ENCODE measurements at regions not wholly inside any gene's neighbourhood (a gene's known extent, or its start where the extent isn't known, plus 50 kb on each side); places are given as distances from the start of the nearest gene placed in this dataset.
"Not testable (repeated sequence)": the region's sequence is repeated elsewhere in the genome, so short reads cannot be mapped to it uniquely, and the experiment has no call there.

GRCh38 chr10:28997734-28998133, 291.1 kb upstream of the LYZL1 start:
- peaks cover 1% of the 10 kb centered on the region for H3K36me3 Mint-ChIP-seq (ENCODE audit: insufficient read depth)
- H3K4me1 Mint-ChIP-seq (ENCODE audit: low read depth) = peaks cover 11% of the 10 kb centered on the region
- H3K4me3 Mint-ChIP-seq (ENCODE audit: low read depth) = no peak overlapping the region
- TF ChIP-seq CTCF (IDR thresholded peaks at IDR 0.05; ENCODE audit: unreplicated experiment) = no peak
- no peak for DNase-seq (ENCODE audit: low spot score, unreplicated experiment)
- H3K27me3 Mint-ChIP-seq = no peaks in the 10 kb centered on the region
- peak overlapping the region; percentile 59 for H3K27ac Mint-ChIP-seq
- H3K9me3 Mint-ChIP-seq (ENCODE audit: low read depth) = peaks cover 7% of the 10 kb centered on the region

DNA sequence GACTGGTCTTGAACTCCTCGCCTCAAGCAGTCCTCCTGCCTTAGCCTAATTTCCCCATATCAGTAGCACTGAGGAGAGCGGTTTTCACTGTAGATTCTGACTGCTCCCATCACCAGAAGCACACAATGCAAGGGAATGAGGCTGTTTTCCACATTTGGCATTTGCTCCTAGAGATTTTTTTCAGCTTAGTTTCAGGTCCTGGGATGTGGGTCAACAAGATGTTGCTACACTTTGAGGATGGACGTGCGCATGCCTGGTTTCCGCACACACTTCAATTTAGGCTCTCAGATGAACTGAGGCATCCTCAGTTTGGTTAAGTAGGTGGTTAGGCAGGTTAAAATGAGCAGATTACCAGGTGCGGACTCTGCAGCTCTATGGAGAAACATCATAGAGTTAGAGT, 287.1 kb upstream of the LYZL1 start:
- no peaks in the 10 kb centered on the region for H3K27me3 Mint-ChIP-seq
- no peak overlapping the region for H3K27ac Mint-ChIP-seq
- H3K4me1 Mint-ChIP-seq (ENCODE audit: low read depth) = peaks cover 11% of the 10 kb centered on the region
- no peak overlapping the region for H3K4me3 Mint-ChIP-seq (ENCODE audit: low read depth)
- no peaks in the 10 kb centered on the region for H3K36me3 Mint-ChIP-seq (ENCODE audit: insufficient read depth)
- no peak for TF ChIP-seq CTCF (IDR thresholded peaks at IDR 0.05; ENCODE audit: unreplicated experiment)
- H3K9me3 Mint-ChIP-seq (ENCODE audit: low read depth) = no peaks in the 10 kb centered on the region
- no peak for DNase-seq (ENCODE audit: low spot score, unreplicated experiment)

- H3K36me3 Mint-ChIP-seq (ENCODE audit: insufficient read depth); H3K4me3 Mint-ChIP-seq (ENCODE audit: low read depth); H3K4me1 Mint-ChIP-seq (ENCODE audit: low read depth); H3K27ac Mint-ChIP-seq; H3K9me3 Mint-ChIP-seq (ENCODE audit: low read depth); H3K27me3 Mint-ChIP-seq; DNase-seq (ENCODE audit: low spot score, unreplicated experiment): not testable (repeated sequence)
Measured at GRCh38 chr10:29003014-29003413, 285.9 kb upstream of the LYZL1 start.

DNA sequence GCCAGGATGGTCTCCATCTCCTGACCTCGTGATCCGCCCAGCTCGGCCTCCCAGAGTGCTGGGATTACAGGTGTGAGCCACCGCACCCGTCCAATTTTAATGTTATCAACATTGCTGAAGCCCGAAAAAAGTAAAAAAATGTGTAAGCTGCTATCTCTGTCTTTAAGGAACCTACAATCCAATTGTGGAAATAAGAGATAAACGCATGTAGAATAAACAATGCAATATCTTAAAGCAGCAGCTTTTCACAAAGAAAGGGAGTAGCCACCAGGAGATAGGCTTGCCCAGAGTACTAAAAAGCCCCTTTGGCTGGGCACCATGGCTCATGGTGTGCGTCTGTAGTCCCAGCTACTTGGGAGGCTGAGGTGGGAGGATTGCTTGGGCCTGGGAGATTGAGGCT, 282.9 kb upstream of the LYZL1 start:
- Mint-ChIP-seq H3K27me3 (no peaks in the 10 kb centered on the region), H3K4me3 (ENCODE audit: low read depth) (no peak overlapping the region), H3K36me3 (ENCODE audit: insufficient read depth) (no peaks in the 10 kb centered on the region), H3K4me1 (ENCODE audit: low read depth) (peaks cover 14% of the 10 kb centered on the region), H3K9me3 (ENCODE audit: low read depth) (no peaks in the 10 kb centered on the region), H3K27ac (no peak overlapping the region)
- no peak for DNase-seq (ENCODE audit: low spot score, unreplicated experiment)
- TF ChIP-seq CTCF (IDR thresholded peaks at IDR 0.05; ENCODE audit: unreplicated experiment) = no peak

GRCh38 chr10:29007370-29007747, 281.5 kb upstream of the LYZL1 start:
- Mint-ChIP-seq H3K9me3 (ENCODE audit: low read depth) (no peaks in the 10 kb centered on the region), H3K4me3 (ENCODE audit: low read depth) (no peak overlapping the region), H3K27ac (no peak overlapping the region), H3K27me3 (no peaks in the 10 kb centered on the region), H3K4me1 (ENCODE audit: low read depth) (peaks cover 14% of the 10 kb centered on the region), H3K36me3 (ENCODE audit: insufficient read depth) (no peaks in the 10 kb centered on the region)
- no peak for TF ChIP-seq CTCF (IDR thresholded peaks at IDR 0.05; ENCODE audit: unreplicated experiment)
- no peak for DNase-seq (ENCODE audit: low spot score, unreplicated experiment)

GRCh38 chr10:29007748-29008610, 280.9 kb upstream of the LYZL1 start:
- H3K27ac Mint-ChIP-seq = no peak overlapping the region
- TF ChIP-seq CTCF (IDR thresholded peaks at IDR 0.05; ENCODE audit: unreplicated experiment) = no peak
- H3K4me3 Mint-ChIP-seq (ENCODE audit: low read depth) = no peak overlapping the region
- no peak for DNase-seq (ENCODE audit: low spot score, unreplicated experiment)
- H3K36me3 Mint-ChIP-seq (ENCODE audit: insufficient read depth) = no peaks in the 10 kb centered on the region
- no peaks in the 10 kb centered on the region for H3K27me3 Mint-ChIP-seq
- H3K4me1 Mint-ChIP-seq (ENCODE audit: low read depth) = peaks cover 14% of the 10 kb centered on the region
- H3K9me3 Mint-ChIP-seq (ENCODE audit: low read depth) = no peaks in the 10 kb centered on the region

All from progenitor cell of endocrine pancreas (in vitro differentiated cells).